Suprapubic skin (tissue), 4 donors: ENCODE measurements at regions not wholly inside any gene's neighbourhood (a gene's known extent, or its start where the extent isn't known, plus 50 kb on each side); places are given as distances from the start of the nearest gene placed in this dataset.

ENCODE experiments used
- DNase-seq, 2 donors: peaks; one replicate each; pipeline ENCODE4 v3.0.0-alpha.2; 2019; ENCODE audit warnings: low spot score in 2 of 2
- H3K27ac ChIP-seq: fragments of 200-600 bp; sonication (generic); one replicate; pipeline ENCODE4 v1.5.1; 2019
- H3K27me3 ChIP-seq: fragments of 200-600 bp; sonication (generic); one replicate; pipeline ENCODE4 v1.5.1; 2019
- H3K36me3 ChIP-seq: fragments of 200-600 bp; sonication (generic); one replicate; pipeline ENCODE4 v1.5.1; 2019
- H3K4me1 ChIP-seq: fragments of 200-600 bp; sonication (generic); one replicate; pipeline ENCODE4 v1.5.1; 2019
- H3K4me3 ChIP-seq: fragments of 200-600 bp; sonication (generic); one replicate; pipeline ENCODE4 v1.5.1; 2019; ENCODE audit warnings: mild to moderate bottlenecking
- H3K9me3 ChIP-seq: fragments of 200-600 bp; sonication (generic); one replicate; pipeline ENCODE4 v1.5.1; 2019
- CTCF ChIP-seq, 2 donors: fragments of 200-600 bp in 1 of 2; fragments of 450-650 bp in 1 of 2; sonication (generic) in 1 of 2; IDR thresholded peaks; one replicate each; pipeline ENCODE4 v1.5.1; 2016 to 2019; ENCODE audit warnings: antibody characterized with exemption in 2 of 2, mild to moderate bottlenecking in 1 of 2, moderate library complexity in 1 of 2
- EP300 ChIP-seq: sonication (generic); formaldehyde crosslinking; IDR thresholded peaks from one replicate; pipeline ENCODE4 v1.6.1; 2017; ENCODE audit warnings: antibody characterized with exemption
- POLR2A ChIP-seq, 2 donors: fragments of 450-650 bp; IDR thresholded peaks; one replicate each; pipeline ENCODE4 v1.6.1; 2017; ENCODE audit warnings: antibody characterized with exemption in 2 of 2, mild to moderate bottlenecking in 2 of 2, moderate library complexity in 2 of 2
- POLR2AphosphoS5 ChIP-seq, 3 donors: sonication (generic); formaldehyde crosslinking; IDR thresholded peaks; one replicate each; pipeline ENCODE4 v1.6.1; 2017; ENCODE audit warnings: antibody characterized with exemption in 3 of 3
- WGBS: methylation state at CpG from one replicate; pipeline ENCODE4 v1.1.5; 2018; 5-methylcytosine and 5-hydroxymethylcytosine counted together

GRCh38 chr6:159466926-159467325 is 226.1 kb downstream of the SOD2 start:
- Histone ChIP-seq H3K9me3 (no peaks in the 10 kb centered on the region), H3K36me3 (no peaks in the 10 kb centered on the region), H3K27me3 (no peaks in the 10 kb centered on the region), H3K27ac (no peak overlapping the region), H3K4me1 (no peaks in the 10 kb centered on the region), H3K4me3 (no peak overlapping the region)
- TF ChIP-seq POLR2AphosphoS5 (IDR thresholded peaks at IDR 0.05) (no peak), EP300 (no peak), CTCF (IDR thresholded peaks at IDR 0.05) (no peak), POLR2A (IDR thresholded peaks at IDR 0.05) (no peak)
- no peak for DNase-seq
- 79% methylated on average over 2 of the region's 2 CpGs for WGBS

GRCh38 chr6:159464816-159465215 is 228.2 kb downstream of the SOD2 start:
- DNase-seq: no peak
- H3K27me3 ChIP-seq: no peaks in the 10 kb centered on the region
- 67% methylated on average over 9 of the region's 9 CpGs for WGBS

GRCh38 chr6:159463119-159463829 is 229.8 kb downstream of the SOD2 start:
- DNase-seq: no peak
- TF ChIP-seq POLR2A (IDR thresholded peaks at IDR 0.05) (no peak), POLR2AphosphoS5 (IDR thresholded peaks at IDR 0.05) (no peak), CTCF (IDR thresholded peaks at IDR 0.05) (no peak), EP300 (no peak)

More at GRCh38 chr6:159464816-159465215, 228.2 kb downstream of the SOD2 start:
- Histone ChIP-seq H3K4me1 (no peaks in the 10 kb centered on the region), H3K27ac (no peak overlapping the region), H3K36me3 (no peaks in the 10 kb centered on the region), H3K4me3 (no peak overlapping the region), H3K9me3 (no peaks in the 10 kb centered on the region)
- TF ChIP-seq POLR2AphosphoS5 (IDR thresholded peaks at IDR 0.05): no peak
- no peak for TF ChIP-seq CTCF (IDR thresholded peaks at IDR 0.05)
- no peak for TF ChIP-seq EP300
- TF ChIP-seq POLR2A (IDR thresholded peaks at IDR 0.05): no peak

GRCh38 chr6:159462431-159462830 is 230.6 kb downstream of the SOD2 start:
- TF ChIP-seq EP300 (no peak), POLR2A (IDR thresholded peaks at IDR 0.05) (no peak), CTCF (IDR thresholded peaks at IDR 0.05) (no peak), POLR2AphosphoS5 (IDR thresholded peaks at IDR 0.05) (no peak)
- no peak for DNase-seq
- Histone ChIP-seq H3K27me3 (no peaks in the 10 kb centered on the region), H3K4me3 (no peak overlapping the region), H3K27ac (no peak overlapping the region), H3K9me3 (no peaks in the 10 kb centered on the region), H3K36me3 (no peaks in the 10 kb centered on the region), H3K4me1 (no peaks in the 10 kb centered on the region)
- 69% methylated on average over 7 of the region's 7 CpGs for WGBS

More at GRCh38 chr6:159463119-159463829, 229.8 kb downstream of the SOD2 start:
- no peaks in the 10 kb centered on the region for H3K36me3 ChIP-seq
- no peaks in the 10 kb centered on the region for H3K9me3 ChIP-seq
- 76% methylated on average over 22 of the region's 22 CpGs for WGBS
- no peak overlapping the region for H3K4me3 ChIP-seq
- no peaks in the 10 kb centered on the region for H3K27me3 ChIP-seq
- no peak overlapping the region for H3K27ac ChIP-seq
- H3K4me1 ChIP-seq: no peaks in the 10 kb centered on the region

GRCh38 chr6:159461998-159462397 is 231.0 kb downstream of the SOD2 start:
- no peaks in the 10 kb centered on the region for H3K9me3 ChIP-seq
- no peak for DNase-seq
- WGBS: 90% methylated on average over 1 of the region's 1 CpG
- H3K4me1 ChIP-seq: no peaks in the 10 kb centered on the region
- H3K4me3 ChIP-seq: no peak overlapping the region
- H3K27me3 ChIP-seq: no peaks in the 10 kb centered on the region
- H3K27ac ChIP-seq: no peak overlapping the region
- TF ChIP-seq POLR2A (IDR thresholded peaks at IDR 0.05) (no peak), EP300 (no peak), POLR2AphosphoS5 (IDR thresholded peaks at IDR 0.05) (no peak), CTCF (IDR thresholded peaks at IDR 0.05) (no peak)
- no peaks in the 10 kb centered on the region for H3K36me3 ChIP-seq
